Body of pancreas (tissue), 4 donors: ENCODE measurements at regions not wholly inside any gene's neighbourhood (a gene's known extent, or its start where the extent isn't known, plus 50 kb on each side); places are given as distances from the start of the nearest gene placed in this dataset.

Experiments used
- POLR2A ChIP-seq, 3 donors: fragments of 450-650 bp; IDR thresholded peaks; one replicate each; pipeline ENCODE4 v1.6.1; 2016; ENCODE audit warnings: antibody characterized with exemption in 3 of 3, mild to moderate bottlenecking in 2 of 3
- TF ChIP-seq, protein P1 (sequence below), 7 experiments: fragments of 450-650 bp in 4 of 7; fragments of 200-600 bp in 3 of 7; sonication (generic) in 3 of 7; IDR thresholded peaks; one replicate each; pipeline ENCODE4 v1.5.1; 2016 to 2019; ENCODE audit warnings: antibody characterized with exemption in 7 of 7

DNA sequence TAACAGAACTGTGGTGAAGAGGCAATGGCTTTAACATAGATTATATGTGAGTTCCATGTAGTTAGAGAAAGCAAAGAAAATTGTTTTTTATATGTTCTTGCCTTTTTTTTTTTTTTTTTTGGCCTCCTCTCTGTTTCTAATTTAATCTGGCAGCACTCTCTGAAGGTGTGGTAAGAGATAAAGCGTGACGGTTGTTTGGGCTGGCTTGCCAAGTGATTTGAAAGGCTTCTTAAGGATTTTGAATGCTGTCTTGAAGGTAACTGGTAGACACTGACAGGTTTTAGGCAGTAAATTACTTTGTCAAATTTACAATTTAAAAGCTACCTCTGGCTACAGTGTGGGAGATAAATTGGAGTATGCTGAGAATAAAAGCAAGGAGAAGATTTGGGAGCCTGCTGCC lies 269.3 kb upstream of the HS3ST1 start:
- TF ChIP-seq, protein P1, sequence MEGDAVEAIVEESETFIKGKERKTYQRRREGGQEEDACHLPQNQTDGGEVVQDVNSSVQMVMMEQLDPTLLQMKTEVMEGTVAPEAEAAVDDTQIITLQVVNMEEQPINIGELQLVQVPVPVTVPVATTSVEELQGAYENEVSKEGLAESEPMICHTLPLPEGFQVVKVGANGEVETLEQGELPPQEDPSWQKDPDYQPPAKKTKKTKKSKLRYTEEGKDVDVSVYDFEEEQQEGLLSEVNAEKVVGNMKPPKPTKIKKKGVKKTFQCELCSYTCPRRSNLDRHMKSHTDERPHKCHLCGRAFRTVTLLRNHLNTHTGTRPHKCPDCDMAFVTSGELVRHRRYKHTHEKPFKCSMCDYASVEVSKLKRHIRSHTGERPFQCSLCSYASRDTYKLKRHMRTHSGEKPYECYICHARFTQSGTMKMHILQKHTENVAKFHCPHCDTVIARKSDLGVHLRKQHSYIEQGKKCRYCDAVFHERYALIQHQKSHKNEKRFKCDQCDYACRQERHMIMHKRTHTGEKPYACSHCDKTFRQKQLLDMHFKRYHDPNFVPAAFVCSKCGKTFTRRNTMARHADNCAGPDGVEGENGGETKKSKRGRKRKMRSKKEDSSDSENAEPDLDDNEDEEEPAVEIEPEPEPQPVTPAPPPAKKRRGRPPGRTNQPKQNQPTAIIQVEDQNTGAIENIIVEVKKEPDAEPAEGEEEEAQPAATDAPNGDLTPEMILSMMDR (IDR thresholded peaks at IDR 0.05): no peak
- TF ChIP-seq POLR2A (IDR thresholded peaks at IDR 0.05): no peak
